PC-9 (cell line): ENCODE measurements at regions not wholly inside any gene's neighbourhood (a gene's known extent, or its start where the extent isn't known, plus 50 kb on each side); places are given as distances from the start of the nearest gene placed in this dataset.

Experiments
- BruUV-seq: library from RNA; stranded (reverse); fragments of 400-500 nt; replicated peaks from 2 replicates; lab custom pipeline; 2021; lab: Mats Ljungman, UMichigan
- CTCF ChIA-PET: fragments of 300-600 bp; sonication (Branson Sonifier 250); formaldehyde crosslinking; loops from one replicate; lab custom pipeline; 2022; ENCODE audit warnings: antibody characterized with exemption; lab: Charles Lee
- POLR2A ChIA-PET: fragments of 300-600 bp; sonication (Branson Sonifier 250); formaldehyde crosslinking; loops from one replicate; lab custom pipeline; 2022; ENCODE audit warnings: antibody characterized with exemption; ENCODE audit not compliant: unreplicated experiment; lab: Charles Lee
- DNase-seq, 2 experiments: peaks; one replicate each; pipeline versions ENCODE4 v3.0.0 to v3.0.0-alpha.2; 2015 to 2022; ENCODE audit warnings: mixed read lengths in 1 of 2
- H2AFZ ChIP-seq: fragments of 200-600 bp; sonication (generic); 2 replicates; pipeline ENCODE4 v1.8.1; 2017; ENCODE audit warnings: antibody characterized with exemption
- H3F3A ChIP-seq: fragments of 200-600 bp; sonication (generic); 2 replicates; pipeline ENCODE4 v1.8.1; 2017; ENCODE audit warnings: antibody characterized with exemption, mild to moderate bottlenecking, low read depth; ENCODE audit not compliant: insufficient read depth
- H3K27ac ChIP-seq: fragments of 200-600 bp; sonication (generic); 2 replicates; pipeline ENCODE4 v1.6.1; 2016; ENCODE audit warnings: mixed run types
- H3K27me3 ChIP-seq: fragments of 200-600 bp; sonication (generic); 2 replicates; pipeline ENCODE4 v1.6.1; 2016; ENCODE audit warnings: low read depth, mixed run types; ENCODE audit not compliant: insufficient read depth
- H3K36me3 ChIP-seq: fragments of 200-600 bp; sonication (generic); 2 replicates; pipeline ENCODE4 v1.6.1; 2016; ENCODE audit warnings: low read depth, mixed run types
- H3K4me1 ChIP-seq: fragments of 200-600 bp; sonication (generic); replicated peaks from 2 replicates; pipeline ENCODE4 v1.6.1; 2016; ENCODE audit warnings: mixed run types; ENCODE audit not compliant: insufficient read depth
- H3K4me2 ChIP-seq: fragments of 200-600 bp; sonication (generic); 2 replicates; pipeline ENCODE4 v1.6.1; 2017; ENCODE audit warnings: mixed run types
- H3K4me3 ChIP-seq: fragments of 200-600 bp; sonication (generic); 2 replicates; pipeline ENCODE4 v1.6.1; 2016; ENCODE audit warnings: mixed run types
- H3K79me2 ChIP-seq: fragments of 200-600 bp; sonication (generic); 2 replicates; pipeline ENCODE4 v1.6.1; 2017; ENCODE audit warnings: low read depth, mixed run types
- H3K9me2 ChIP-seq: fragments of 200-600 bp; sonication (generic); 2 replicates; pipeline ENCODE4 v1.8.1; 2017; ENCODE audit warnings: mild to moderate bottlenecking; ENCODE audit not compliant: insufficient read depth
- H3K9me3 ChIP-seq: fragments of 200-600 bp; sonication (generic); 2 replicates; pipeline ENCODE4 v1.8.1; 2016; ENCODE audit warnings: low read depth; ENCODE audit not compliant: insufficient read depth
- H4K20me1 ChIP-seq: fragments of 200-600 bp; sonication (generic); 2 replicates; pipeline ENCODE4 v1.8.1; 2017; ENCODE audit not compliant: insufficient read depth
- CTCF ChIP-seq: fragments of 200-600 bp; sonication (generic); conservative IDR thresholded peaks from 2 replicates; pipeline ENCODE4 v1.6.1; 2017; ENCODE audit warnings: mixed run types, antibody characterized with exemption, mild to moderate bottlenecking, moderate library complexity
- EZH2 ChIP-seq: fragments of 200-600 bp; sonication (generic); IDR thresholded peaks from 2 replicates; pipeline ENCODE4 v1.8.0; 2017; ENCODE audit warnings: antibody characterized with exemption, low read depth
- intact Hi-C: fragments of 100-400 bp; cut with micrococcal nuclease; formaldehyde crosslinking; loops from one replicate; pipeline ENCODE4 v1.10.0; 2022; ENCODE audit not compliant: unreplicated experiment

DNA sequence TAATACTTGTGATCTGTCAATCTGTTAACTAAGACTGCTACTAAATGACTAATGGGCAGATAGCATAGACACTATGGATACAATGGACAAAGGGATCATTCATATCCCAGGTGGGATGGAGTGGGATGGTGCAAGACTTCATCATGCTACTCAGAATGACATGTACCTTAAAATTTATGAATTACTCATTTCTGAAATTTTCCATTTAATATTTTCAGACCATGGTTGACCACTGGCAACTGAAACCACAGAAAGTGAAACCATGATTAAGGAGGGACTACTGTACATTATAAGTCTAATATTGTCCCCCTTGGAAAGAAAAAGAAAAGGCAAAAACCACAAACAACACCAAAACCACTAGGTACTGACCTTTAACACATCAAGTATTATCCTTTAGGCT is 247.0 kb upstream of the SYT4 start:
- H3K9me3 ChIP-seq: no peaks in the 10 kb centered on the region
- H3K4me1 ChIP-seq: no peaks in the 10 kb centered on the region
- H3K36me3 ChIP-seq: no peaks in the 10 kb centered on the region
- H3F3A ChIP-seq: no peaks in the 10 kb centered on the region
- H4K20me1 ChIP-seq: no peaks in the 10 kb centered on the region
- no peak for TF ChIP-seq CTCF
- no peak for TF ChIP-seq EZH2
- no peak overlapping the region for H3K4me2 ChIP-seq
- H3K79me2 ChIP-seq: no peaks in the 10 kb centered on the region
- no peak for DNase-seq
- CTCF ChIA-PET: no interaction called here
- BruUV-seq: no TSS peak
- no peaks in the 10 kb centered on the region for H3K9me2 ChIP-seq
- POLR2A ChIA-PET: no interaction called here
- intact Hi-C loops: no loop called here
- H3K4me3 ChIP-seq: no peak overlapping the region
- H3K27ac ChIP-seq: no peak overlapping the region
- no peak overlapping the region for H2AFZ ChIP-seq
- H3K27me3 ChIP-seq: no peaks in the 10 kb centered on the region

GRCh38 chr18:43525169-43525568 is 247.9 kb upstream of the SYT4 start:
- Histone ChIP-seq H2AFZ (no peak overlapping the region), H3K4me2 (no peak overlapping the region), H3K27me3 (no peaks in the 10 kb centered on the region), H3K9me2 (no peaks in the 10 kb centered on the region), H3K27ac (no peak overlapping the region), H4K20me1 (no peaks in the 10 kb centered on the region), H3K36me3 (no peaks in the 10 kb centered on the region), H3K79me2 (no peaks in the 10 kb centered on the region), H3F3A (no peaks in the 10 kb centered on the region), H3K4me1 (no peaks in the 10 kb centered on the region), H3K9me3 (no peaks in the 10 kb centered on the region), H3K4me3 (no peak overlapping the region)
- ChIA-PET CTCF (no interaction called here), POLR2A (no interaction called here)
- BruUV-seq: no TSS peak
- no peak for TF ChIP-seq CTCF
- no peak for TF ChIP-seq EZH2
- DNase-seq: no peak
- intact Hi-C loops: no loop called here

DNA sequence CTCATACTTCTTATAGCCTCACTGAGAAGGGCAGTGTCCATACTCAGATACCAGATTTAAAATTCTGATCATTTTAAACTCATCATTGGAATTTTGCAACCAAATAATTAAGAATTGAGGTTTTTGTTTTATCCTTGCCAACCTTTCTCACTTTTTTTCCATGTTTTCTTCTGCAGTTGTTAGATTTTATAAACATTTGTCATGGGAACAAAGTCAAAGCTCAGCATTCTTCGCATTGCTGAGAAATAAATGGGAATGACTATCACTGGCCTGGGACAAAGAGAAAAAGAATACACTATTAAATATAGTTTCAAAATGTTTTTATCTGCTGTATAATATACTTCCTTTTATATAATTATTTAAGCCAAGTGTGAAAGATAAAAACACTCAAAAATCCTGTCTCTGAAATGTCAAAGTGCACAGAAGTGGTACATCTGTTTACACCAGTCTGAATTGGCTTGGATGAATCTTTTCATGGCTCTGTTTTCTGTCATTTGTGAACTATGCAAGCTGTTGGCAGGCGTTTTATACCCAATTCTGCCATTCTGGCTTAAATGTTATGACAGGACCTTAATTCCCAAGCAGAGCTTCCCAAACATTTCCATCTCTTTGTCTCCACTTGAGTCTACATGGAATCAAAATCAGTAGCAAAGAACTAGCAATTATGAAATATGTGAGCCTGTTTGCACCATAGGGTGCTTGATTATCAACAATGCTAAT is 249.3 kb upstream of the SYT4 start:
- H3K4me3 ChIP-seq: no peak overlapping the region
- no peak overlapping the region for H2AFZ ChIP-seq
- no peaks in the 10 kb centered on the region for H3K4me1 ChIP-seq
- no peaks in the 10 kb centered on the region for H3K36me3 ChIP-seq
- no peaks in the 10 kb centered on the region for H3K79me2 ChIP-seq
- no TSS peak for BruUV-seq
- H3K4me2 ChIP-seq: no peak overlapping the region
- ChIA-PET POLR2A (no interaction called here), CTCF (no interaction called here)
- intact Hi-C loops: no loop called here
- TF ChIP-seq EZH2 (no peak), CTCF (no peak)
- no peak for DNase-seq
- no peaks in the 10 kb centered on the region for H3K9me2 ChIP-seq
- no peaks in the 10 kb centered on the region for H3F3A ChIP-seq
- no peak overlapping the region for H3K27ac ChIP-seq
- H3K27me3 ChIP-seq: no peaks in the 10 kb centered on the region
- H4K20me1 ChIP-seq: no peaks in the 10 kb centered on the region
- no peaks in the 10 kb centered on the region for H3K9me3 ChIP-seq
